ENCODE measurements at regions not wholly inside any gene's neighbourhood (a gene's known extent, or its start where the extent isn't known, plus 50 kb on each side); places are given as distances from the start of the nearest gene placed in this dataset.

GRCh38 chr1:95371666-95372282, 137.8 kb downstream of the RWDD3 start:
- DNase-seq, result no peak

DNA sequence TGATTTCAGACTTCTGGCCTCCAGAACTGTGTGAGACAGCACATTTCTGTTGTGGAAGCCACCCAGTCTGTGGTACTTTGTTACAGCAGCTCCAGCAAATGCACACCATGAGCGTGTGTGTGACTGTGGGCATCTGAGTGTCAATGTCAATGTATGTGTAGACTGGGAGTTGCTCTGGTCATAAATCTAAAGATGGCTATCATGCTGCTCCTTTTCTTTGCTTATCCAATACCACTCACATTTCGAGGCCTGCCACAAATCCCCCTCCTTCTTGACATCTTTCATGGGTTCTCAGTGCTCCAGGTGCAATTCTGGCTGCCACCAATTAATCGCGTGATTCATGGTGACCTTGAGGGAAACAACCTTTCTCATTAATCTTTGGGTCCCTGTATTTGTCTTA, 141.2 kb downstream of the RWDD3 start:
- no peak for DNase-seq

- no peak for DNase-seq
Observed at GRCh38 chr1:95380909-95381308, 146.9 kb downstream of the RWDD3 start.

DNA sequence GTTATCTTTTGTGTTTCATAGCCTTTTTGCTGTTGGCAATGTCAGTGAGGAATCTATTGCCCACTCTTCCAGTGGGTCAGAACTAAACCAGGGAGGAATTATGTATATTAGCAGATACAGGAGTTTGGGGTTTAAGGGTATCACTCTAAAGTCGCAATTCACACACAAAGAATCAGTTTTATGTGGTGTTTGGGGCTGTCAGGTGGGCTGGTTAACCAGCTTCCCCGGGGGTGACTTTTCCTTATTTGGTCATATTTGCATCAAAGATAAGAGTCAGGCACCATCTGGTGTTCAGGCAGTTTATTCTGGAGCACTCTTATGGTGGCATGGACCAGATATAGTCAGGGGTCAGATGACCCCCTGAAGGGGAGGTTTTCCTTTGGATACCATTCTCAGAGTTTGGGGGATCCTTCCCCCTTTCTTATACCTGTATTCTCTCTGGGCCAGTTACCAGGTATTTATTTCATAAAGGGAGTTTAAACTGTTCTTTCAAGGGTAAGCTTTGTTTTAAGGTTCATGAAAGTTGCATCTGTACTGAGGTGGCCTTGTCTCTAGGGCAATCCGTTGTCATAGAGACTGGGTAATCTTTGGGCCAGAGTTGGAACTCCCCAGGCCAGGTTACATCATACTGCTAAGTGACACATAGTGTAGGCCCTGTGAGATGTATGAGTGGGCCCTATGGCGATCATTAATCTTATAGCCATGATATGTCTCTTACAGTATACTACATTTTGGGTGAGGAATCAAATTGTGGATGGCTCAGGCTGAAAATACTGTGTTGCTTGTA, 148.2 kb downstream of the RWDD3 start:
- DNase-seq, result no peak

- DNase-seq, result no peak
Observed at GRCh38 chr1:95383111-95383510, 149.1 kb downstream of the RWDD3 start.

- DNase-seq, result no peak
Observed at GRCh38 chr1:95384567-95384966, 150.6 kb downstream of the RWDD3 start.

DNA sequence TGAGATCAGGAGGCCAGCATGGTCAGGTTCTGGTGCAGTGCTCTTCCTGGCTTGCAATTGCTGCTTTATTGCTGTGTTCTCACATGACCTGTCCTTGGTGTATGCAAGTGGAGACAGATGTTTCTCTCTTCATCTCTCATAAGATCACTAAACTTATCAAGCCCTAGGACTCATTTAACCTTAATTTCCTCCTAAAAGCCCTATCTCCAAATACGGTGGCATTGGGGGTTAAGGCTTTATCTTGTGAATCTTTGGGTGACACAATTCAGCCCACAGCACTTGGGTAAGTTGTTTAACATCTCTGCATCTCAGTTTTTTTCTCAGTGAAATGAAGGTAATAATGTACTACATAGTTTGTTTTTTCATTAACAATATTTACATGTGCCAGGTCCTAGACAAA, 152.4 kb downstream of the RWDD3 start:
- no peak for DNase-seq

DNA sequence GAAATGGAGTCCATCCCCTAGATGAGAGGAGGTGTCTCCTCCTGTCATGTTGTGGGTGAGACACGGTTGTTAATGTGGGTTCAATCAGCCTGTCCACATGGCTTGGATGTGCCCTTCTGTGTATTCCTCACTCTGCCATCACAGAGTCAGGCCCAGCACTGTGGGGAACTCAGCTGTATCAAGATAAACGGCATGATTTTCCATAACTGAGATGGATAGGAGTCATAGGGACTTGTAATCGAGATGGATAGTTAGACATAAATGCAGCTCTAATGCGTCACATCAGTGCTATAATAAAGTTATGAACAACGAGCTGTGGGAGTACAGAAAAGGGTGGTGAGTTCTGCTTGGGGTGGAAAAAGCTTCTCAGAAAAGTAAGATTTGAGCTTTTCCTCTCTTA, 152.9 kb downstream of the RWDD3 start:
- no peak for DNase-seq

- DNase-seq, result no peak
Observed at GRCh38 chr1:95388031-95388430, 154.0 kb downstream of the RWDD3 start.

GRCh38 chr1:95393434-95393833, 159.4 kb downstream of the RWDD3 start:
- no peak for DNase-seq

DNA sequence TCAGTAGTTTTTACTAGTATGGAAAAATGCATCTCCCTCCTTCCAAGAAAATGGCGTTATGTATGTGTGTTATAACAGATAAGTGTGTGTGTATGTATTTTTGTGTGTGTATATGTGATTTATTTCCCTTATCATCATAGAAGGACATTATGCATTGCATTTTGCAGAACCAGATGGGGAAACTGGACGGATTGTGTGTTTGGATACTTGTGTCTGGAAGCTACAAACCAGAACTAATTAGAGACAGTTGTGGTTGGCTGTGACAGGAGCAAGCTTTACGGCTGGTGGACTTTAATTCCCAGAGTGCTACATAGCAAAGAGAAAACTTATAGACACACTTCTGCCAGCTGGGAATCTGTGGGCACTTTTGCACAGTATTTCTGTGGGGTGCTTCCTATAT, 162.5 kb downstream of the RWDD3 start:
- DNase-seq, result no peak

GRCh38 chr1:95402780-95403179, 168.8 kb downstream of the RWDD3 start:
- DNase-seq, result no peak

DNA sequence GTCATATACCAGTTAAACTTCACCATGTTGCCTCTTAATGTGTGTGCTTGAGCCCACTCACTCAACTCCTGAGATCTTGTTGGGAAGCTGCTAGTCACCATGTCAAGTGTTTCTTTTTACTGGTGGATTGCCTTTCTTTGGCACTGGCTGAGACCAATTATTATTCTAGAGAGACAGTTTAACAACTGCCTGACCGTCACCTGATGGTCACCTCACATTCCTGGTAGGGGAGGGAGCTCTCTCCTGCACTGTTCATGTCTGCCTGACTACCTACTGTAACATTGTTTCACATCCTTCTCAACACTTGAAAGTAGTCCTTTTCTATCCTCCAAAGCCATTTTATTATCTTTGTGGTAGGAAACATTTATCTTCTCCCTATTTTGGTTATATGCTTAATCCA, 172.3 kb downstream of the RWDD3 start:
- no peak for DNase-seq

GRCh38 chr1:95407131-95407885, 173.3 kb downstream of the RWDD3 start:
- no peak for DNase-seq

- DNase-seq, result no peak
Observed at GRCh38 chr1:95407886-95408291, 173.9 kb downstream of the RWDD3 start.

- no peak for DNase-seq
Observed at GRCh38 chr1:95408507-95409136, 174.6 kb downstream of the RWDD3 start.

- no peak for DNase-seq
Observed at GRCh38 chr1:95409276-95409675, 175.3 kb downstream of the RWDD3 start.

DNA sequence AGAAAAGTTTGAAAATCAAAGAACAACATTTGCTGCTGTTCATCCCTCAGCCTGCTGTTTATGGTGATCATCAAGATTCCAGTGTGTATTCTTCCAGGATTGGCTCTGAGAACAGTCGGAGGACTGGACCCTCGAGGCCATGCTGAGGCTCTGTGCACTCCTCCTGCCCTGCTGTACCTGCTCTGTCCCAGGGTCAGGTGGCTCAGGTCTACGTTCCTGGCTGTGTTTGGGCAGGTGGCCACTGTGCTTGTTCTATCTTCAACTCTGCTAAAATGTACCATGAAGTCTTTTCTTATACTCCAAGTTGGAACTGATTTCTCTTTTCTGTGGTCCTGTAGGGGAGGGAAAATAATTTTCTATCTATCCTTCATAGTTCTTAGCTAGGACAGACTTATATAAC, 175.9 kb downstream of the RWDD3 start:
- no peak for DNase-seq

- no peak for DNase-seq
Observed at GRCh38 chr1:95415146-95415545, 181.1 kb downstream of the RWDD3 start.

GRCh38 chr1:95426772-95427171, 192.8 kb downstream of the RWDD3 start:
- DNase-seq, result no peak

DNA sequence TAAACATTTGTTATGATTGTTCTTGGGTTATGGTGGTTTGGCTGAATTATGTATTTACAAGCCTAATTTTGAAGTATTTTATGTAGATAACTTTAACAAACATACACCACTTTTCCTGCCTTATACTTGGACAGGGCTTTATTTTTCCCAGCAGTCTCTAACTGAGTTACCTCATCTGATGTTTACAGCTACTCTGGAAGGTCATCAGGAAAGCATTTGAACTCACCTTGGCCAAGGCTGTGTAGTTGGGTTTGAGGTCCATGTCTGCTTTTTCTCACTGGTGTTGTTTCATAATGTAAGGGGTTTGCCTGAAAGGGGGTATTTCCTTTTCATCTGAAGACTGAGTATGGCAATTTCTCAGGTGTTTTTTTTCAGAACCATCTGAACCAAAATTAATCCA, 193.5 kb downstream of the RWDD3 start:
- DNase-seq, result no peak

GRCh38 chr1:95431235-95431634, 197.2 kb downstream of the RWDD3 start:
- DNase-seq, result no peak

DNA sequence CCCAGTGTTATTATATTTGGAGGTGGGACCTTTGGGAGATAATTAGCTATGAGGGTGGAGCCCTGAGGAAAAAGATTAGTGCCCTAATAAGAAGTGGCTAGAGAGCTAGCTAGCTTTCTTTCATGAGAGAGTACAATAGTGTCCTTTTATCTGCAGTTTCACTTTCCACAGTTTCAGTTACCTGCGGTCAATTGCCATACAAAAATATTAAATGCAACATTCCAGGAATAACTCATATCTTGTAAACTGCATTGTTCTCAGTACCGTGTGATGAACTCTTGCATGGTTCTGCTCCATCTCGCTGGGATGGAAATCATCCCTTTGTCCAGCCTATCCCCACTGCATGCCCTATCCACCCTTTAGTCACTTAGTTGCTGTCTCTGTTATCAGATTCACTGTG, 201.6 kb downstream of the RWDD3 start:
- DNase-seq, result no peak

DNA sequence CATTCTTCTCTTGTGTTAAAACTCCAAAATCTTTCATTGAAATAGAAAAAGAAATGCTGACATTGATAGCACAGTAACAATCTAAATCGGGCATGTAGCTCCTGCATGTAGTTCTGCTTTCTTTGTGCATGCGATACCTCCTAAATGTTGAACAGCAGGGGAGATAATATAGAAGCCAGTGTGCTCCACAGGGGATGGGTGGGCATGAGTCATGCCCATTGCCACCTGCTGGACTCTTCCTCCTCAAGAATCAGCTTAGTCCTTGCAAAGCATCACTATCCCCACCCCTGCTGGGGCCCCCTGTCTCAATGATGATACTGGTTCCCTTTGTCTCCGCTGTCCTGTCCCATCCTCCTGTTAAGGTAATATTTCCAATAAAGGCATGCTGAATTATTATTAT, 203.0 kb downstream of the RWDD3 start:
- DNase-seq, result no peak
